Activated T-cell treated with anti-CD3 and anti-CD28 coated beads, Interleukin-2, amount 50 U/mL, for 72 hours (primary cell): ENCODE measurements at regions not wholly inside any gene's neighbourhood (a gene's known extent, or its start where the extent isn't known, plus 50 kb on each side); places are given as distances from the start of the nearest gene placed in this dataset.

ENCODE experiments used
- ATAC-seq, 2 donors: fragments of 150-1000 bp; cut with Tn5 transposase; replicated peaks in 1 of 2; 2 replicates each; pipeline ENCODE4 v1.10.0; 2021; ENCODE audit warnings: moderate library complexity in 2 of 2, mild to moderate bottlenecking in 1 of 2
- DNase-seq, 2 donors: peaks; one replicate each; pipeline ENCODE4 v3.0.0; 2021 to 2022; ENCODE audit warnings: mixed read lengths in 1 of 2
- H3K27ac Mint-ChIP-seq: one replicate; pipeline ENCODE4 v1.8.0; 2022; ENCODE audit warnings: mild to moderate bottlenecking, moderate library complexity, mixed read lengths
- H3K27me3 Mint-ChIP-seq: one replicate; pipeline ENCODE4 v1.8.0; 2022; ENCODE audit warnings: low read depth, mixed read lengths
- H3K36me3 Mint-ChIP-seq, 2 donors: one replicate each; pipeline ENCODE4 v1.8.0; 2022; ENCODE audit warnings: mixed read lengths in 2 of 2, mild to moderate bottlenecking in 1 of 2; ENCODE audit not compliant: insufficient read depth in 2 of 2
- H3K4me1 Mint-ChIP-seq: one replicate; pipeline ENCODE4 v1.8.0; 2022; ENCODE audit warnings: low read depth, mixed read lengths
- H3K4me3 Mint-ChIP-seq, 2 donors: one replicate each; pipeline ENCODE4 v1.8.0; 2022; ENCODE audit warnings: mild to moderate bottlenecking in 2 of 2, mixed read lengths in 2 of 2, moderate library complexity in 2 of 2
- H3K9me3 Mint-ChIP-seq, 2 donors: one replicate each; pipeline ENCODE4 v1.8.0; 2022; ENCODE audit warnings: mixed read lengths in 2 of 2

GRCh38 chr18:45379903-45380302, 235.4 kb upstream of the SLC14A2 start:
- Mint-ChIP-seq H3K4me1 (no peaks in the 10 kb centered on the region), H3K36me3 (no peaks in the 10 kb centered on the region), H3K27ac (no peak overlapping the region), H3K27me3 (peaks cover 48% of the 10 kb centered on the region), H3K9me3 (no peaks in the 10 kb centered on the region), H3K4me3 (no peak overlapping the region)
- no peak for DNase-seq
- ATAC-seq: peak; percentile 67 to 74

- H3K27ac Mint-ChIP-seq: no peak overlapping the region
- H3K9me3 Mint-ChIP-seq: no peaks in the 10 kb centered on the region
- DNase-seq (no peak), ATAC-seq (no peak)
- no peaks in the 10 kb centered on the region for H3K36me3 Mint-ChIP-seq
- no peak overlapping the region for H3K4me3 Mint-ChIP-seq
- H3K4me1 Mint-ChIP-seq: no peaks in the 10 kb centered on the region
- peaks cover 61% of the 10 kb centered on the region for H3K27me3 Mint-ChIP-seq
Observed at GRCh38 chr18:45381282-45381681, 234.0 kb upstream of the SLC14A2 start.

- no peaks in the 10 kb centered on the region for H3K9me3 Mint-ChIP-seq
- H3K27me3 Mint-ChIP-seq: peaks cover 44% of the 10 kb centered on the region
- ATAC-seq (no peak), DNase-seq (no peak)
- no peaks in the 10 kb centered on the region for H3K4me1 Mint-ChIP-seq
- no peak overlapping the region for H3K4me3 Mint-ChIP-seq
- H3K27ac Mint-ChIP-seq: no peak overlapping the region
- no peaks in the 10 kb centered on the region for H3K36me3 Mint-ChIP-seq
Observed at GRCh38 chr18:45383228-45383627, 232.0 kb upstream of the SLC14A2 start.

- H3K4me3 Mint-ChIP-seq: no peak overlapping the region
- peak; percentile 61 to 69 for ATAC-seq
Observed at GRCh38 chr18:45384137-45384961, 230.9 kb upstream of the SLC14A2 start.

GRCh38 chr18:45384962-45385315, 230.3 kb upstream of the SLC14A2 start:
- H3K4me1 Mint-ChIP-seq: no peaks in the 10 kb centered on the region
- no peak overlapping the region for H3K27ac Mint-ChIP-seq

More at GRCh38 chr18:45384137-45384961, 230.9 kb upstream of the SLC14A2 start:
- no peak overlapping the region for H3K27ac Mint-ChIP-seq
- DNase-seq: peak; percentile 52 to 70
- H3K36me3 Mint-ChIP-seq: no peaks in the 10 kb centered on the region
- no peaks in the 10 kb centered on the region for H3K9me3 Mint-ChIP-seq
- H3K4me1 Mint-ChIP-seq: no peaks in the 10 kb centered on the region
- H3K27me3 Mint-ChIP-seq: peaks cover 33% of the 10 kb centered on the region

GRCh38 chr18:45386041-45386655, 229.1 kb upstream of the SLC14A2 start:
- Mint-ChIP-seq H3K36me3 (no peaks in the 10 kb centered on the region), H3K27ac (no peak overlapping the region), H3K27me3 (peaks cover 28% of the 10 kb centered on the region), H3K4me1 (no peaks in the 10 kb centered on the region), H3K9me3 (no peaks in the 10 kb centered on the region), H3K4me3 (no peak overlapping the region)
- DNase-seq (peak; percentile 2 to 4), ATAC-seq (no peak)

More at GRCh38 chr18:45384962-45385315, 230.3 kb upstream of the SLC14A2 start:
- no peak for DNase-seq
- no peaks in the 10 kb centered on the region for H3K9me3 Mint-ChIP-seq
- no peaks in the 10 kb centered on the region for H3K36me3 Mint-ChIP-seq
- ATAC-seq: no peak
- H3K27me3 Mint-ChIP-seq: peaks cover 28% of the 10 kb centered on the region
- H3K4me3 Mint-ChIP-seq: no peak overlapping the region

- H3K4me1 Mint-ChIP-seq: no peaks in the 10 kb centered on the region
- ATAC-seq: no peak
- peaks cover 33% of the 10 kb centered on the region for H3K27me3 Mint-ChIP-seq
- H3K4me3 Mint-ChIP-seq: no peak overlapping the region
- no peak for DNase-seq
- H3K9me3 Mint-ChIP-seq: no peaks in the 10 kb centered on the region
- no peak overlapping the region for H3K27ac Mint-ChIP-seq
- H3K36me3 Mint-ChIP-seq: no peaks in the 10 kb centered on the region
Observed at GRCh38 chr18:45387229-45387628, 228.0 kb upstream of the SLC14A2 start.

- H3K36me3 Mint-ChIP-seq: no peaks in the 10 kb centered on the region
- H3K9me3 Mint-ChIP-seq: no peaks in the 10 kb centered on the region
- H3K4me1 Mint-ChIP-seq: no peaks in the 10 kb centered on the region
- no peak overlapping the region for H3K27ac Mint-ChIP-seq
- ATAC-seq (peak; percentile 46 to 57), DNase-seq (no peak)
- no peak overlapping the region for H3K4me3 Mint-ChIP-seq
- H3K27me3 Mint-ChIP-seq: peaks cover 32% of the 10 kb centered on the region
Observed at GRCh38 chr18:45398448-45398847, 216.8 kb upstream of the SLC14A2 start.

- Mint-ChIP-seq H3K36me3 (no peaks in the 10 kb centered on the region), H3K4me3 (no peak overlapping the region), H3K27ac (no peak overlapping the region), H3K9me3 (no peaks in the 10 kb centered on the region), H3K4me1 (no peaks in the 10 kb centered on the region), H3K27me3 (peaks cover 38% of the 10 kb centered on the region)
- DNase-seq (no peak), ATAC-seq (no peak)
Observed at GRCh38 chr18:45399146-45399545, 216.1 kb upstream of the SLC14A2 start.

- Mint-ChIP-seq H3K9me3 (no peaks in the 10 kb centered on the region), H3K27ac (no peak overlapping the region), H3K4me1 (no peaks in the 10 kb centered on the region), H3K36me3 (no peaks in the 10 kb centered on the region), H3K4me3 (no peak overlapping the region), H3K27me3 (peaks cover 39% of the 10 kb centered on the region)
- ATAC-seq (no peak), DNase-seq (no peak)
Observed at GRCh38 chr18:45399643-45400042, 215.6 kb upstream of the SLC14A2 start.

GRCh38 chr18:45402485-45403056, 212.7 kb upstream of the SLC14A2 start:
- H3K4me3 Mint-ChIP-seq: no peak overlapping the region
- no peaks in the 10 kb centered on the region for H3K4me1 Mint-ChIP-seq
- peaks cover 32% of the 10 kb centered on the region for H3K27me3 Mint-ChIP-seq
- no peak for DNase-seq
- H3K27ac Mint-ChIP-seq: no peak overlapping the region
- H3K9me3 Mint-ChIP-seq: no peaks in the 10 kb centered on the region
- H3K36me3 Mint-ChIP-seq: no peaks in the 10 kb centered on the region
- peak; percentile 84 to 94 for ATAC-seq

- Mint-ChIP-seq H3K4me3 (no peak overlapping the region), H3K36me3 (no peaks in the 10 kb centered on the region), H3K27ac (no peak overlapping the region), H3K27me3 (peaks cover 32% of the 10 kb centered on the region), H3K4me1 (no peaks in the 10 kb centered on the region), H3K9me3 (no peaks in the 10 kb centered on the region)
- no peak for ATAC-seq
- no peak for DNase-seq
Observed at GRCh38 chr18:45403341-45404049, 211.8 kb upstream of the SLC14A2 start.

GRCh38 chr18:45408218-45408617, 207.1 kb upstream of the SLC14A2 start:
- no peak for ATAC-seq
- Mint-ChIP-seq H3K27ac (no peak overlapping the region), H3K4me3 (no peak overlapping the region), H3K4me1 (peaks cover 9% of the 10 kb centered on the region), H3K36me3 (no peaks in the 10 kb centered on the region), H3K9me3 (no peaks in the 10 kb centered on the region), H3K27me3 (peaks cover 23% of the 10 kb centered on the region)
- no peak for DNase-seq
